Subcutaneous abdominal adipose tissue (tissue), 5 donors: ENCODE measurements at regions not wholly inside any gene's neighbourhood (a gene's known extent, or its start where the extent isn't known, plus 50 kb on each side); places are given as distances from the start of the nearest gene placed in this dataset.

Source experiments
- H3K27ac ChIP-seq: one replicate; pipeline ENCODE4 v1.7.0; 2013; ENCODE audit warnings: low read depth, mild to moderate bottlenecking, inconsistent platforms, low read length, moderate library complexity
- H3K27me3 ChIP-seq, 5 donors: one replicate each; pipeline ENCODE4 v1.7.0; 2013; ENCODE audit warnings: low read length in 5 of 5, inconsistent platforms in 1 of 5; ENCODE audit not compliant: control insufficient read depth in 5 of 5, insufficient read depth in 4 of 5
- H3K36me3 ChIP-seq, 5 donors: one replicate each; pipeline ENCODE4 v1.7.0; 2013; ENCODE audit warnings: low read length in 5 of 5; ENCODE audit not compliant: control insufficient read depth in 5 of 5, insufficient read depth in 5 of 5
- H3K4me1 ChIP-seq, 5 donors: one replicate each; pipeline ENCODE4 v1.7.0; 2013; ENCODE audit warnings: low read length in 5 of 5, mild to moderate bottlenecking in 3 of 5, moderate library complexity in 1 of 5; ENCODE audit not compliant: control insufficient read depth in 5 of 5, insufficient read depth in 5 of 5
- H3K4me3 ChIP-seq, 5 donors: one replicate each; pipeline ENCODE4 v1.7.0; 2013; ENCODE audit warnings: low read length in 5 of 5, low read depth in 1 of 5
- H3K9ac ChIP-seq, 5 donors: one replicate each; pipeline ENCODE4 v1.7.0; 2013; ENCODE audit warnings: low read length in 5 of 5, mild to moderate bottlenecking in 4 of 5, moderate library complexity in 3 of 5
- H3K9me3 ChIP-seq, 5 donors: one replicate each; pipeline ENCODE4 v1.7.0; 2013; ENCODE audit warnings: low read length in 5 of 5; ENCODE audit not compliant: control insufficient read depth in 5 of 5
- donor health status: healthy.
- donor health status: healthy.
- donor health status: healthy.
- donor health status: healthy.
- donor health status: healthy.

DNA sequence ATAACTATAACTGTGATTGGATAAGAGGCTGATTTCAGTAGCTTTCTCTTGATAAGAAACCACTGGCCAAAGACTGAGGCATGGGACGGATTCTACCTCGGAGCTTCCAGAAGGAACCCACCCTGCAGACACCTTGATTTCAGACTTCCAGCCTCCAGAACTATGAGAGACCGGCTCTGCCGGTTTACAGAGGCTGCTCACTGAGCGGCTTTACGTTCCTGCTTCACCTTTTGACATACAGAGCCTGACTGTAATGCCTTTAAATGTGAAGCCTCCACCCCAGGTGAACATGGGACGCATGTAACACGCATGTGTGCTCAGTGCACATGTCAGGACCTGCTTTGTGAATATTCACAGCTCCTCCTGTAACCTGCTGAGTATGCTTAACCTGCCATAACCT lies 361.5 kb downstream of the CTTN start:
- H3K4me1 ChIP-seq, result peaks cover 0 to 7% (median 4%) of the 10 kb centered on the region in 5 donors
- H3K4me3 ChIP-seq, result no peak overlapping the region
- H3K36me3 ChIP-seq, result no peaks in the 10 kb centered on the region
- H3K9me3 ChIP-seq, result peaks cover 0 to 12% (median 10%) of the 10 kb centered on the region in 5 donors
- H3K27ac ChIP-seq, result no peak overlapping the region
- no peak overlapping the region for H3K9ac ChIP-seq
- H3K27me3 ChIP-seq, result peaks cover 6 to 34% (median 12%) of the 10 kb centered on the region in 5 donors

DNA sequence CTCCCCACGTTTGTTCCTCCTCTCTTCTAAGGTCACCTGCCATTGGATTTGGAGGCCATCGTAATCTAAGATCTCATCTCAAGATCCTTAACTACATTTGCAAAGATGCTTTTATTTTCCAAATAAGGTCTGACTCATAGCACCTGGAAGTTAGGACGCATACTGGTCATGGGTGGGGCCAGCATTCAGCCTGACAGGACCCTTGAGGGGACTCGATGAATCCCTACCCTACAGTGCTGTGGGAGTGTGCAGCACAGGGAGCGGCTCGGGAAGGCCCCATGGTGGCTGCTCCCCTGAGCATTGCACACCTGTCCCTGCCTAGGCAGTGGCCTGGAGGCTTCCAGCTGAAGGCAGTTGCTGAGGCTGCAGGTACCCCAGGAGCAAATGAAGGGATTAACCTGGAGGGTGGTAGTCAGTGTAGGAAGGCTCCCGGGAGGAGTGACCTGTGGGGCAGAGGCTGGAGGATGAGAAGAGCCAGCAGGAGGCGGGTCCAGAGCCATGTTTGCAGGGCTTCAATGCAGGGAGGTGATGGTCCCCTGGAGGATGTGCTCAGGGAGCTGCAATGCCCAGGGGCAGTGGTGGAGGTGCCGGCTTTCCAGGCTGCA lies 362.2 kb downstream of the CTTN start:
- no peak overlapping the region for H3K4me3 ChIP-seq
- H3K36me3 ChIP-seq, result no peaks in the 10 kb centered on the region
- H3K9me3 ChIP-seq, result peaks cover 0 to 12% (median 10%) of the 10 kb centered on the region in 5 donors
- peaks cover 6 to 34% (median 12%) of the 10 kb centered on the region in 5 donors for H3K27me3 ChIP-seq
- H3K27ac ChIP-seq, result no peak overlapping the region
- peaks cover 0 to 5% (median 4%) of the 10 kb centered on the region in 5 donors for H3K4me1 ChIP-seq
- H3K9ac ChIP-seq, result no peak overlapping the region

DNA sequence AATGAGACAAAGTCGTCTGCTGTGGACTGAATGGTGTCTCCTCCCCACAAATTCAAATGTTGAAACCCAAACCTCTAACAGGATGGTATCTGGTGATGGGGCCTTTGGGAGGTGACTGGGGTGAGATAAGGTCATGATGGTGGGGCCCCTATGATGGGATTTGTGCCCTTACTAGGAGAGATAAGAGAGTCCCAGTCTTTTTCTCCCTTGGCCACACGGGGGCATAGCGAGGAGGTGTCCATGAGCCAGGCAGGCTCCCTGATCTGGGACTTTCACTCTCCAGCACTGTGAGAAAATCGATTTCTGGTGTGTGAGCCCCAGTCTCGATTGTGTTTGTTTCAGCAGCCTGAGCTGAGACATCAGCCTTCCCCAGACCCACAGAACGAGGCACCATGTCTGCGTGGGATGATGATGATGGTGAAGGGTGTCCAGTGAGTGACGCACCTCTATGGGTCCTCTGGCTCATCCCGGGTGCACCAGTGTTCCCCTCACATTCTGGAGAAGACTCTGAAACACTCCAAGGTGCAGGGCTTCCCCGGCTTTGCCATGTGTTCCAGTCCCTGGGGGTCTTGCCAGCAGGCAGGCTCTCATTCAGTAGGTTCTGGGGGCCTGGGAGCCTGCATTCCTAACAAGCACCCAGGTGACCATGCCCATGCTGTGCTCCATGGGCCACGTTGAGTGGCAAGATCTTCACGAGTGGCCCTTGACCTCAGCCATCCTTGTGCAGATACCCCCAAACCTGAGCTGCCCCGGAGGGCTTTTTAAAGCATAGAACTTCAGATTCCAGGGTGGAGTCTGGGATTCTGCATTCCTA lies 363.0 kb downstream of the CTTN start:
- H3K27me3 ChIP-seq, result peaks cover 6 to 28% (median 11%) of the 10 kb centered on the region in 5 donors
- H3K9ac ChIP-seq, result no peak overlapping the region
- no peak overlapping the region for H3K27ac ChIP-seq
- no peaks in the 10 kb centered on the region for H3K4me1 ChIP-seq
- peaks cover 0 to 17% (median 12%) of the 10 kb centered on the region in 5 donors for H3K9me3 ChIP-seq
- H3K36me3 ChIP-seq, result no peaks in the 10 kb centered on the region
- H3K4me3 ChIP-seq, result no peak overlapping the region

DNA sequence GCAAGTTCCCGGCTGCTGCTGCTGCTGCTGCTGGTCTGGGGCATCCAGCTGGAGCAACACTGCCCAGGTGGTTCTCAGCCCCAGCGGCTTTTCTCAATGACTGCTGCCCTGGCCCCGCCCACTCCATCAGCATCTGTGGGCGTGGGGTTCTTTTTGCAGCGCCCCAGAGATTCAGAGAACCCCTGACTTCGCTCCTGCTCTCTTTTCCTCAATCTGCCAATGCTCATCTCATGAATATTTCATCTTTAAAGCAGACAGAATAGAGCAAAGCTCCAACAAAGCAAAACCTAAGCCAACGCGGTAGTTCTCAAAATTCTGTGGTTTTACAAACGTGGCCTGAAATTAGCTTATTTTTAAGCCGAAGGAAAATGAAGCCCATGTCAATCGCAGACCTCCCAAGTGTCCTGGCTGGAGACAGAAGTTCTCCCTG lies 363.6 kb downstream of the CTTN start:
- H3K27me3 ChIP-seq, result peaks cover 6 to 23% (median 9%) of the 10 kb centered on the region in 5 donors
- H3K36me3 ChIP-seq, result no peaks in the 10 kb centered on the region
- H3K27ac ChIP-seq, result no peak overlapping the region
- H3K4me3 ChIP-seq, result no peak overlapping the region
- H3K4me1 ChIP-seq, result no peaks in the 10 kb centered on the region
- H3K9me3 ChIP-seq, result peaks cover 0 to 17% (median 13%) of the 10 kb centered on the region in 5 donors
- H3K9ac ChIP-seq, result no peak overlapping the region

DNA sequence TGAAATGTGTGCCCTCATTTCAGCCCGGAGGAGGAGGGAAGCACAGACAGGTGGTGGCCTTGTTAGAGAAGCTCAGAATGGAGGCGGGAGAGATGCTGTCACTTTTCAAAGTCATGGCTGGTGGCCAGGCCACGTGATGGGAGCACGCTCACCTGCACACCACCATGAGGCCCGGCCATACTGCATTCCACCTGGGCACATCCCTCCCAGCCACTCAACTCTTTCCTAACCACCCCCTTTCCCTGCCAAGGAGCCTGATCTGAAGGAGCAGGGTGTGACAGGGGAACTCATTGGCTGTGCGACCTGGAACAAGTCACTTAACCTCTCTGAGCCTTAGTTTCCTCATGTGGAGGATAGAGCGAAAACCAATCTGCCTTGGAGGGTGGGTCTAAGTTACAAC lies 364.5 kb downstream of the CTTN start:
- Histone ChIP-seq H3K27ac (no peak overlapping the region), H3K4me3 (no peak overlapping the region), H3K9me3 (peaks cover 0 to 17% (median 13%) of the 10 kb centered on the region in 5 donors), H3K9ac (no peak overlapping the region), H3K4me1 (no peaks in the 10 kb centered on the region), H3K36me3 (no peaks in the 10 kb centered on the region), H3K27me3 (peaks cover 0 to 16% (median 5%) of the 10 kb centered on the region in 5 donors)

DNA sequence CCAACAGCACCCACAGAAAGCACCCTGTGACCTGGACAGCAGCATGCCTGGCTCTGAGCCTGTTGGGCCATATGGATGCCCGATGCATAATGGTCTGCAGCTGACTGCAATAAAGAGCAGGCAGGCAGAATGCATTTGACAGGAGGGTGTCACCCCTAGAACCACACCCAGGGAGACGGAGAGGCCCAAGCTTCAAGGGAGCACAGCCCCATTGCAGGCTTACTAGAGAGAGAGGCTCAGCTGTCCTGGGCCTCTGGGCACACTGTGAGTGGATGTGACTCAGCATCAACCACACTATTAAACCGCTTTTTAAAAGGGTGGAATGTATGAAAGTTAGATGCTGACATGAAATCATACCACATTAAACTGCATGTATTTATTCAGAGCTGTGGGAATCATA lies 365.3 kb downstream of the CTTN start:
- Histone ChIP-seq H3K9me3 (peaks cover 0 to 17% (median 13%) of the 10 kb centered on the region in 5 donors), H3K4me1 (no peaks in the 10 kb centered on the region), H3K36me3 (no peaks in the 10 kb centered on the region), H3K27me3 (peaks cover 0 to 12% (median 6%) of the 10 kb centered on the region in 5 donors), H3K9ac (no peak overlapping the region), H3K4me3 (no peak overlapping the region), H3K27ac (no peak overlapping the region)

DNA sequence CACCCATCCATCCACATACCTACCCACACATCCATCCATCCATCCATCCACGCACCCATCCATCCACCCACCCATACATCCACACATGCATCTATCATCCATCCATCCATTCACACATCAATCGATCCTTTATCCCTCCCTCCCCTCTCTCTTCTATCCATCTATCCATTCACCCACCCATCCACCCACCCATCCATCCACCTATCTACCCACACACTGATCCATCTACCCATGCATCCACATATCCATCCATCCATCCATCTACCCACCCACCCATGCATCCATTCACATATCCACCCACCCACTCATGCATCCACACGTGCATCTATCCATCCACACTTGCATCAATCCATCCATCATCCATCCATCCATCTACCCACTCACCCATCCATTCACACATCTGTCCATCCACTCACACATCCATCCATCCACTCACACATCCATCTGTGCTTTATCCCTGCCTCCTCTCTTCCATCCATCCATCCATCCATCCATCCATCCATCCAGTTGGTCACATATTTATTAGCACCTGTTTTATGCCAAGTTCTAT lies 366.1 kb downstream of the CTTN start:
- no peak overlapping the region for H3K9ac ChIP-seq
- H3K9me3 ChIP-seq, result peaks cover 0 to 17% (median 13%) of the 10 kb centered on the region in 5 donors
- H3K27ac ChIP-seq, result no peak overlapping the region
- no peaks in the 10 kb centered on the region for H3K36me3 ChIP-seq
- no peak overlapping the region for H3K4me3 ChIP-seq
- H3K4me1 ChIP-seq, result no peaks in the 10 kb centered on the region
- peaks cover 0 to 12% (median 6%) of the 10 kb centered on the region in 5 donors for H3K27me3 ChIP-seq

DNA sequence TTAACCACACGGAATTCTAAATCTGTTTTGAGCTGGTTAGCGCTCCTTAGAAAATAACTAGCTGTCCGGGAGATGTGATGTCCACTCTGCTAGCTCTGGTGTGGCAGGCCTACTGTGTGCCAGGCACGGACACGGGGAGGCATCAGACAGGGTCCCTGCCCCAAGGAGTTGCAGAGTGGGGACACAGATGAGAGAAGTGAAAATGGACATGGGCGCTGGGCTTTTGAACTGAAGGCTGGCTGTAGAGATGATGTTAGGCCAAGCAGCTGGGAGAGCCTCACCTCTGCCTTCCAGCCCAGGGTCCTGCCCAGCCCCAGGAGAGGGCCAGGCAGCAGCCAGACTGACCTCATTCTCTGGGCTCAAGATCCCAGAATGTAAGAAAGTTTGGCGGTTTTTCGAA lies 368.6 kb downstream of the CTTN start:
- Histone ChIP-seq H3K9me3 (peaks cover 0 to 6% (median 3%) of the 10 kb centered on the region in 5 donors), H3K36me3 (no peaks in the 10 kb centered on the region), H3K27me3 (peaks cover 0 to 6% (median 2%) of the 10 kb centered on the region in 5 donors), H3K27ac (no peak overlapping the region), H3K9ac (no peak overlapping the region), H3K4me1 (no peaks in the 10 kb centered on the region), H3K4me3 (no peak overlapping the region)

DNA sequence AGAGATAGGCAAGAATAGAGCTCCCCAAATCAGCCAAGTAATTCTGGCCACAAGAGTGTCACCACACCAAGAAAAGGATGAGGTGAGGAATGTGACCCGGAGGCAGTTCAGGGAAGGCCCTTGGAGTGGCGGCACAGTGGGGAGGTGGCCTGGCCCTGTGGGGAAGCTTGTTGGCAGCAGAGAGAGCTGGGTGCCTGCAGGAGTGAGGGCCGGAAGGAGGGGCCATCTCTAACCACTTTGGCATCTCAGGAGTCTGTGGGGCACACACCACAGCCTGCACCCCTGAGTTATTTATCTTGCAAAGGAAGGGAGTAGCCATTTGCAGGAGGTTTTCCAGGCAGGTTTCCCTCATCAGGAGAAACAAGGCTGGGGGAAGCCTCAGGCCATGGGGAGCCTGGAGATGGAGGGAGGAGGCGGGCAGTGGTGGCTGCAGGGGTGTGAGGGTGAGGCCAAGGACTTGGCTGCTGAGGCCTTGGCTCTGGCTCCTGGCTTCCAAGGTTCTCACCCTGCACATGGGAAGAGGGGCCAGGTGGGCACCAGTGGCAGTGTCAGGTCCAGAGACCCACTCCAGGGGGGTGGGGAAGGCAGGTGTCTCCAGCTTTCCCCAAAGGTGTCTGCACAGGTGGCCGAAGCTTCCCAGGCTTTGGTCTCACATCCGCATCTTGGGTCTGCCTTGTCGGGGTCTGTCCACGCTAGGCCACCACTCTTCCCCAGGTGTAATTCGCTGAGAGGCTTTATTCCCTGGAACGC lies 370.2 kb downstream of the CTTN start:
- H3K27ac ChIP-seq, result no peak overlapping the region
- no peak overlapping the region for H3K4me3 ChIP-seq
- H3K36me3 ChIP-seq, result no peaks in the 10 kb centered on the region
- peaks cover 0 to 6% (median 3%) of the 10 kb centered on the region in 5 donors for H3K9me3 ChIP-seq
- peaks cover 0 to 3% (median 0%) of the 10 kb centered on the region in 5 donors for H3K27me3 ChIP-seq
- H3K9ac ChIP-seq, result no peak overlapping the region
- no peaks in the 10 kb centered on the region for H3K4me1 ChIP-seq
